ENCODE measurements at regions not wholly inside any gene's neighbourhood (a gene's known extent, or its start where the extent isn't known, plus 50 kb on each side); places are given as distances from the start of the nearest gene placed in this dataset.

GRCh38 chr20:36097337-36098151 lies 57.0 kb upstream of the EPB41L1 start:
- WGBS, 2 donors: 50 to 63% methylated on average over 4 of the region's 4 CpGs
- no peak overlapping the region for H3K4me3 ChIP-seq
- TF ChIP-seq POLR2A (IDR thresholded peaks at IDR 0.05) (no peak), CTCF (IDR thresholded peaks at IDR 0.05) (no peak), EP300 (IDR thresholded peaks at IDR 0.05) (no peak)
- peaks cover 21 to 85% (median 46%) of the 10 kb centered on the region in 4 donors for H3K4me1 ChIP-seq
- peaks cover 0 to 3% (median 0%) of the 10 kb centered on the region in 4 donors for H3K27me3 ChIP-seq
- H3K36me3 ChIP-seq: no peaks in the 10 kb centered on the region
- DNase-seq: no peak
- no peak for ATAC-seq (ENCODE audit: low FRiP score in 2 of 2)
- peak overlapping the region; percentile 42 to 79 (median 62) for H3K27ac ChIP-seq
- H3K9me3 ChIP-seq: no peaks in the 10 kb centered on the region

GRCh38 chr20:36098364-36098763 lies 56.2 kb upstream of the EPB41L1 start:
- DNase-seq: peak in 1 of 2 donors; percentile 60
- no peaks in the 10 kb centered on the region for H3K36me3 ChIP-seq
- no peaks in the 10 kb centered on the region for H3K27me3 ChIP-seq
- peaks cover 29 to 85% (median 48%) of the 10 kb centered on the region in 4 donors for H3K4me1 ChIP-seq
- 7 to 10% methylated on average over 2 of the region's 2 CpGs for WGBS, 2 donors
- no peaks in the 10 kb centered on the region for H3K9me3 ChIP-seq
- ATAC-seq (ENCODE audit: low FRiP score in 2 of 2): peak in 1 of 2 donors; percentile 69
- H3K4me3 ChIP-seq: no peak overlapping the region
- TF ChIP-seq CTCF (IDR thresholded peaks at IDR 0.05): no peak
- peak in 1 of 4 donors; percentile 49 for TF ChIP-seq EP300 (IDR thresholded peaks at IDR 0.05)
- no peak for TF ChIP-seq POLR2A (IDR thresholded peaks at IDR 0.05)
- TF ChIP-seq POLR2AphosphoS5 (IDR thresholded peaks at IDR 0.05): peak in 1 of 2 donors; percentile 33
- H3K27ac ChIP-seq: peak overlapping the region; percentile 42 to 79 (median 62)

GRCh38 chr20:36099106-36099505 lies 55.4 kb upstream of the EPB41L1 start:
- Histone ChIP-seq H3K4me1 (peaks cover 26 to 85% (median 47%) of the 10 kb centered on the region in 4 donors), H3K4me3 (no peak overlapping the region), H3K27ac (peak overlapping the region in 2 of 4 donors; percentile 42 to 79), H3K27me3 (no peaks in the 10 kb centered on the region), H3K36me3 (no peaks in the 10 kb centered on the region), H3K9me3 (no peaks in the 10 kb centered on the region)
- TF ChIP-seq POLR2A (IDR thresholded peaks at IDR 0.05) (no peak), EP300 (IDR thresholded peaks at IDR 0.05) (no peak), POLR2AphosphoS5 (IDR thresholded peaks at IDR 0.05) (no peak), CTCF (IDR thresholded peaks at IDR 0.05) (no peak)
- no peak for ATAC-seq (ENCODE audit: low FRiP score in 2 of 2)
- DNase-seq: no peak
- WGBS, 2 donors: 92 to 93% methylated on average over 3 of the region's 3 CpGs

- H3K4me3 ChIP-seq: no peak overlapping the region
- peak overlapping the region in 1 of 4 donors; percentile 45 for H3K27ac ChIP-seq
- H3K36me3 ChIP-seq: no peaks in the 10 kb centered on the region
- no peak for TF ChIP-seq POLR2AphosphoS5 (IDR thresholded peaks at IDR 0.05)
- no peak for TF ChIP-seq EP300 (IDR thresholded peaks at IDR 0.05)
- TF ChIP-seq CTCF (IDR thresholded peaks at IDR 0.05): no peak
- TF ChIP-seq POLR2A (IDR thresholded peaks at IDR 0.05): no peak
- peak in 1 of 2 donors; percentile 57 for DNase-seq
- peak in 1 of 2 donors; percentile 28 for ATAC-seq (ENCODE audit: low FRiP score in 2 of 2)
- no peaks in the 10 kb centered on the region for H3K27me3 ChIP-seq
- H3K9me3 ChIP-seq: no peaks in the 10 kb centered on the region
- whole genome bisulfite sequencing, 2 donors: 42 to 58% methylated on average over 2 to 3 of the region's 3 CpGs
- H3K4me1 ChIP-seq: peaks cover 29 to 83% (median 46%) of the 10 kb centered on the region in 4 donors
Measured at GRCh38 chr20:36101192-36101591, 53.3 kb upstream of the EPB41L1 start.

Data from upper lobe of left lung (tissue), 6 donors.